AG04450 (cell line): ENCODE measurements at regions not wholly inside any gene's neighbourhood (a gene's known extent, or its start where the extent isn't known, plus 50 kb on each side); places are given as distances from the start of the nearest gene placed in this dataset.

Experiments
- CTCF ChIA-PET: fragments of 300-600, 350-600 bp; formaldehyde crosslinking; extraction: SDS; loops from one replicate; lab custom pipeline; 2022; ENCODE audit warnings: antibody characterized with exemption, inconsistent platforms; lab: Charles Lee
- POLR2A ChIA-PET: fragments of 350-600 bp; formaldehyde crosslinking; extraction: SDS; loops from one replicate; lab custom pipeline; 2021; ENCODE audit warnings: antibody characterized with exemption, inconsistent platforms; lab: Yijun Ruan, JAX
- DNase-seq: peaks from one replicate; pipeline ENCODE4 v3.0.0-alpha.2; 2011; ENCODE audit warnings: low read depth, low spot score
- H3K27ac ChIP-seq: one replicate; pipeline ENCODE4 v1.5.1; 2012; ENCODE audit warnings: low read depth, low read length, control low read depth
- H3K27me3 ChIP-seq: one replicate; pipeline ENCODE4 v1.6.0; 2012; ENCODE audit warnings: low read length; ENCODE audit not compliant: control insufficient read depth, insufficient read depth
- H3K4me3 ChIP-seq: 2 replicates; pipeline ENCODE4 v1.5.1; 2011; ENCODE audit warnings: mild to moderate bottlenecking, low read depth, low read length, control low read depth
- H3K9me3 ChIP-seq: 2 replicates; pipeline ENCODE4 v1.5.1; 2012; ENCODE audit warnings: low read length; ENCODE audit not compliant: control insufficient read depth, insufficient read depth
- TF ChIP-seq, protein P1 (sequence below): IDR thresholded peaks from 2 replicates; pipeline ENCODE4 v1.5.1; 2011; ENCODE audit warnings: low read depth, low read length, control low read depth, inconsistent platforms

DNA sequence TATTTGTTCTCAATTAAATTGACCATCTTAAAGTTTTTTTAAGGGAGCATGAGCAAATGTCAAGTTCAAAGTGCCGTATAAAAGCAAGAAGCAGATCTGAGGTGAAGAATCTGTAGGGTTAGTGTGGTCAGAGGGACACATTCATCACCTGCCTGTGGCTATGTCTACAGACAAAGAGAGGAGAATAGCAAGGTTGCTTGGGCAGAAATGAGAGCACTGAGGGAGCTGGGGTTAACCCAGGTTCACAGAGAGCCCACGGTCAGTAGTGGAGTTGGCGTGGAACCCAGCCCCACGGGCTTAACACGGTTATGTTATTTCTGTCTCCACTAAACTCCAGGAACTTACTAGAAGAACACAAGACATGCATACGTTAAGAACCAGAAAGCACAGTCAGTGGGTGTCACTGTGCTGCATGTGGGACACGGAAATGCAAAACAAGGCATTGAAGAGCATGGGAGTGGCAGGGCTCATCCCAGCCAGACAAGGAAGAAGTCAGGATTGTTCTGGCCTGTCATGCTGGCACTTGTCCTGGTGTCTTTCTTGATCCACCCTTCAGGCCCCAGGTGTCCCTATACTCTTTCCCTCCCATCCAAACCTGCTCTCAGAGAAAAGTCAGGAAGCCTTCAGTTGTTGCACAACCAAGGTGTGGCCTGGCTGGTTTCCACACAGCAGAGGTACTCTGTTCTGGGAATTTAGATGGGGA lies 95.5 kb upstream of the IVNS1ABP start:
- Histone ChIP-seq H3K27me3 (no peaks in the 10 kb centered on the region), H3K27ac (no peak overlapping the region), H3K9me3 (no peaks in the 10 kb centered on the region), H3K4me3 (no peak overlapping the region)
- CTCF ChIA-PET: no interaction called here
- no peak for DNase-seq
- POLR2A ChIA-PET: no interaction called here
- TF ChIP-seq, protein P1, sequence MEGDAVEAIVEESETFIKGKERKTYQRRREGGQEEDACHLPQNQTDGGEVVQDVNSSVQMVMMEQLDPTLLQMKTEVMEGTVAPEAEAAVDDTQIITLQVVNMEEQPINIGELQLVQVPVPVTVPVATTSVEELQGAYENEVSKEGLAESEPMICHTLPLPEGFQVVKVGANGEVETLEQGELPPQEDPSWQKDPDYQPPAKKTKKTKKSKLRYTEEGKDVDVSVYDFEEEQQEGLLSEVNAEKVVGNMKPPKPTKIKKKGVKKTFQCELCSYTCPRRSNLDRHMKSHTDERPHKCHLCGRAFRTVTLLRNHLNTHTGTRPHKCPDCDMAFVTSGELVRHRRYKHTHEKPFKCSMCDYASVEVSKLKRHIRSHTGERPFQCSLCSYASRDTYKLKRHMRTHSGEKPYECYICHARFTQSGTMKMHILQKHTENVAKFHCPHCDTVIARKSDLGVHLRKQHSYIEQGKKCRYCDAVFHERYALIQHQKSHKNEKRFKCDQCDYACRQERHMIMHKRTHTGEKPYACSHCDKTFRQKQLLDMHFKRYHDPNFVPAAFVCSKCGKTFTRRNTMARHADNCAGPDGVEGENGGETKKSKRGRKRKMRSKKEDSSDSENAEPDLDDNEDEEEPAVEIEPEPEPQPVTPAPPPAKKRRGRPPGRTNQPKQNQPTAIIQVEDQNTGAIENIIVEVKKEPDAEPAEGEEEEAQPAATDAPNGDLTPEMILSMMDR: no peak

DNA sequence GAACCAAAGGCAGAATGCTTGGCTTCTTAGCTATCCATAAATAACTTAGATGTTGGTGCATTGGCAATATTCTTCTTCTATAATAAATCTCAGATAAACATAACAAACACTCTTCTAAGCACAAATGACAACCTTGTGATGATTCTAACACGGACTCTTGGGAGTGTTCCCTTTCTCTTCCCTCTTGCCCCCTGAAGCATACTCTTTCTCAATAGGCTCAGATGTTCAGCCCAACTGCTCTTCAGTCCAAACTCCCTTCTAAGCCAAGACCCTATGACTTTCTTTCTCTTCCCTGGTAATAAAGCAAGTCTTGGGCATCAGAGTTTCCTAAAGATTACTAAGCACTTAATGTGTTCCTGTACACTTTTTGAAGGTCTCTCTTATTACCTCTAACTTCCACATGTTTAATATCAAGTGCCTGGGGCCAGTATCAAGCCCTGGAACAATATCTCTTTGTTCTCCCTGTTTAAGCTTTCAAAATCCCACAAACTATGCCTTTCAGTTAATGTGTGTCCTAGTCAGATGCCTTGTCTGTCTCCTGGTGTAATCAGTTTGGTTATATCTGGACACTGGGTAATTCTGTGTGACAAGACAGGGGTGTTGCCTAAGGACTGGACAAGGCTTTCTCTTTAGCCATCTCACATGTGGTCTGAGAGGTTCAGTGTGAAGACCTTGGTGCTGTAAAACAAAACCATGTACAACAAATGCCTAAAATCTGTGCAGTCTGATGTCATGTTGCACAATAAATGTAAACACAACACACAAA lies 92.9 kb upstream of the IVNS1ABP start:
- no peak overlapping the region for H3K27ac ChIP-seq
- H3K4me3 ChIP-seq: no peak overlapping the region
- DNase-seq: no peak
- TF ChIP-seq, protein P1: no peak
- H3K9me3 ChIP-seq: no peaks in the 10 kb centered on the region
- ChIA-PET POLR2A (no interaction called here), CTCF (interaction anchor here (1.3 kb wide), 1 partner anchor 186 kb away, joined by 3 read pairs; no protein-coding TSS in a partner anchor)
- H3K27me3 ChIP-seq: no peaks in the 10 kb centered on the region

DNA sequence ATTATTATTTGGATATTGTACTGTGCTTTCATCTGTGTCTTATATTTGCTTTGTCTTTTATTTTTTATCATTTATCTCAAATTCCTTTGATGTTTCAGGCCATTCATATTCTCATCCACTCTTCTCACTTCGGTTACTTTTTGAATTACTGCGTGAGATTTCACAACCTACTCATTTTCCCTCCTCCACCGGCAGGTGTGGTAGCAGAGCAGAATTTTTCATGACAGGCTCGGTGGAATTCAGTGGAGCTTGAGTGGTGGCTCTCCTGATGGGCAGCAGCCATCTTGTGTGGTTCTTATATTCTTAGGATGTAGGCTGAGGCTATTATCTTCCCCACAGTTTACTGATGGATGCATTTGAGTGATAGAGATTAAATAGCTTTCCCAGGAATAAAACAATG lies 92.3 kb upstream of the IVNS1ABP start:
- DNase-seq: no peak
- TF ChIP-seq, protein P1: no peak
- ChIA-PET POLR2A (no interaction called here), CTCF (interaction anchor here (1.3 kb wide), 1 partner anchor 186 kb away, joined by 3 read pairs; no protein-coding TSS in a partner anchor)
- H3K27ac ChIP-seq: no peak overlapping the region
- no peak overlapping the region for H3K4me3 ChIP-seq
- H3K9me3 ChIP-seq: no peaks in the 10 kb centered on the region
- H3K27me3 ChIP-seq: no peaks in the 10 kb centered on the region

DNA sequence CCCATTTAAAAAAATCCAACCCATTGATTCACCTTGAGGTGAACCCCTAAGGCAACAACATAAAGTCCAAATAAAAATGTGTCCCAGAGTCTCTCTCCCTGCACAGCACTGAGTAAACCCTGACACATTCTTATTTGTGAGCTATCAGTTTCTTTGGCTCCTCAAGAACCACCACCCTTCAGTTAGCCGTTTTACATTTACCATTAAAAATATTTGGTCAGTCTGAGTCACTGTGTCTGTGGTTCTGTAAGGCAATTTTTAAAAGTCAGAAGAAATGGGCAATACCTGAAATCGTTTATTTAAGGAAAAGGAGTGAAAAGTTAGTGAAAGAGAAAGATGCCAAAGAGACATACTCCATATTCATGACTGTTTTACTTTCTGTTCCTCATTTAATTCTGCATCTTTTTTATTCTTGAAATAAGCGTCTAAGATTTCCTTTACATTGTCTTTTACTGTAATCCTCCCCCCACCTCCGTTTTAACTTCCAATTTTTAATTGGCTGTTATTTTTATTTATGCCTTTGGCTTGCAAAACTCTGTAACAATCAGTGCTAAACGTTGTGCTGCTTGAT lies 91.7 kb upstream of the IVNS1ABP start:
- CTCF ChIA-PET: no interaction called here

More for the DNA sequence above, 91.7 kb upstream of the IVNS1ABP start:
- no peak for DNase-seq
- POLR2A ChIA-PET: no interaction called here
- TF ChIP-seq, protein P1: no peak
- Histone ChIP-seq H3K27ac (no peak overlapping the region), H3K4me3 (no peak overlapping the region), H3K9me3 (no peaks in the 10 kb centered on the region), H3K27me3 (no peaks in the 10 kb centered on the region)
